ENCODE measurements at regions not wholly inside any gene's neighbourhood (a gene's known extent, or its start where the extent isn't known, plus 50 kb on each side); places are given as distances from the start of the nearest gene placed in this dataset.
"Not testable (repeated sequence)": the region's sequence is repeated elsewhere in the genome, so short reads cannot be mapped to it uniquely, and the experiment has no call there.

DNA sequence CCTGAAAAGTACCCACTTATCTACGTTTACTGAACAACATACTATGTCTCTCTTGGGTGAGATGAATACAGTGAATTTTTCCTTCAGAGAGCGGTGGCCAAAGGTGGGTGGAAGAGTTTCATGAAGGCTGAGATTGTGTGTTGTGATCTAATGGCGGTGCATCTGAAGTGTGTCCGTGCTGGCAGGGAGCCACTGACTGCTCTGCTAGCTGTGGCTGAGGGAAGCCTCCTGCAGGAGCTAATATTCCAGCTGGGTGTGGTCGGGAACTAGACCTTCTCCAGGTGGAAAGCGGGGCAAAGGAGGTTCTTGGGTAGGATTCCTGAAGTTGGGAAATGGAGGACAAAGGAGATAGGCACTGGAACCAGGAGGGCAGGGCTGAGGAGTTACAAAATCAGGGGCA is 69.2 kb upstream of the GRB10 start:
- Mint-ChIP-seq H3K27ac (no peak overlapping the region), H3K4me3 (no peak overlapping the region), H3K27me3 (ENCODE audit: low read depth, poor library complexity) (peaks cover 6% of the 10 kb centered on the region), H3K9me3 (no peaks in the 10 kb centered on the region), H3K4me1 (no peaks in the 10 kb centered on the region), H3K36me3 (ENCODE audit: low read depth) (no peaks in the 10 kb centered on the region)
- TF ChIP-seq, protein P1, sequence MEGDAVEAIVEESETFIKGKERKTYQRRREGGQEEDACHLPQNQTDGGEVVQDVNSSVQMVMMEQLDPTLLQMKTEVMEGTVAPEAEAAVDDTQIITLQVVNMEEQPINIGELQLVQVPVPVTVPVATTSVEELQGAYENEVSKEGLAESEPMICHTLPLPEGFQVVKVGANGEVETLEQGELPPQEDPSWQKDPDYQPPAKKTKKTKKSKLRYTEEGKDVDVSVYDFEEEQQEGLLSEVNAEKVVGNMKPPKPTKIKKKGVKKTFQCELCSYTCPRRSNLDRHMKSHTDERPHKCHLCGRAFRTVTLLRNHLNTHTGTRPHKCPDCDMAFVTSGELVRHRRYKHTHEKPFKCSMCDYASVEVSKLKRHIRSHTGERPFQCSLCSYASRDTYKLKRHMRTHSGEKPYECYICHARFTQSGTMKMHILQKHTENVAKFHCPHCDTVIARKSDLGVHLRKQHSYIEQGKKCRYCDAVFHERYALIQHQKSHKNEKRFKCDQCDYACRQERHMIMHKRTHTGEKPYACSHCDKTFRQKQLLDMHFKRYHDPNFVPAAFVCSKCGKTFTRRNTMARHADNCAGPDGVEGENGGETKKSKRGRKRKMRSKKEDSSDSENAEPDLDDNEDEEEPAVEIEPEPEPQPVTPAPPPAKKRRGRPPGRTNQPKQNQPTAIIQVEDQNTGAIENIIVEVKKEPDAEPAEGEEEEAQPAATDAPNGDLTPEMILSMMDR (IDR thresholded peaks at IDR 0.05) = no peak
- no peak for DNase-seq

DNA sequence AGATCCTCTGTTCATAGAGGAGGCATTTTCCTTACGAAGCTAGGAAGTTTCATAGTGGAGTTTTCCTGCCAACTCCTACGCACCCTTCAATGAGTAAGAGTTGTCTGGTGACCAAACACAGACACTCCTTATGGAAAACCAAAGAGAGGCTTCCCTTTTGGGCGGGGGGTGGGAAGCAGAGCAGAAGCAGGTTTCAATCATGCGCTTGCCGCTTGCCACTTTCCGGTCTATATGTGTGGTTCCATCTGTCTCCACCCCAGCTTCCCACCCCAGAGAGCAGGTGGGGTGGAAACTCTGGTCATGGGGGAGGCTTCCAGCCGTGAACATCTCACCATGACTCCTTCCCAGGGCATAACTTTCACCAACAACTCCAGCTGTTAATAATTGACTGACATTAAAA is 68.8 kb upstream of the GRB10 start:
- H3K36me3 Mint-ChIP-seq (ENCODE audit: low read depth) = no peaks in the 10 kb centered on the region
- no peaks in the 10 kb centered on the region for H3K9me3 Mint-ChIP-seq
- no peaks in the 10 kb centered on the region for H3K4me1 Mint-ChIP-seq
- DNase-seq = no peak
- TF ChIP-seq, protein P1 (IDR thresholded peaks at IDR 0.05) = no peak
- H3K27ac Mint-ChIP-seq = no peak overlapping the region
- peaks cover 6% of the 10 kb centered on the region for H3K27me3 Mint-ChIP-seq (ENCODE audit: low read depth, poor library complexity)
- H3K4me3 Mint-ChIP-seq = no peak overlapping the region

DNA sequence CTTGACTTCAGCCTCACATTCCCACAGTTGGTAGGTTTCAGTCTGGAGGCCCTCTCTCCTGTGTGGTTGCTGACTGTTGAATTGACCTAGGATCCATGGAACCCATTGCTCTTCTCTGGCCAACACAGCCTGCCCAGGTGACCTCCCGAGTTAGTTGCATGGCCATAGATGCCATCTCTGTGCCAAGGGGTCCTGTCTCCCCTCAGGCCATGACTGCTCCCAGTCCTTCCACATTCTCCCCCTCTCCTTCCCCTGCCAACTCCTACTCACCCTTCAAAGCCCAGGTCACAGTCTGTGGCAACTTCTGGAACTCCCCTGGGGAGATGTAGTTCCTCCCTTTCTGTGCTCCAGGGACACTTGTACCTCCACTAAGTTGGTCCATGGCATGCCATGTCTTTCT is 67.3 kb upstream of the GRB10 start:
- Mint-ChIP-seq H3K4me3 (no peak overlapping the region), H3K27me3 (ENCODE audit: low read depth, poor library complexity) (peaks cover 6% of the 10 kb centered on the region), H3K4me1 (no peaks in the 10 kb centered on the region), H3K9me3 (peaks cover 12% of the 10 kb centered on the region), H3K36me3 (ENCODE audit: low read depth) (no peaks in the 10 kb centered on the region), H3K27ac (no peak overlapping the region)
- DNase-seq = no peak
- TF ChIP-seq, protein P1 (IDR thresholded peaks at IDR 0.05) = no peak

DNA sequence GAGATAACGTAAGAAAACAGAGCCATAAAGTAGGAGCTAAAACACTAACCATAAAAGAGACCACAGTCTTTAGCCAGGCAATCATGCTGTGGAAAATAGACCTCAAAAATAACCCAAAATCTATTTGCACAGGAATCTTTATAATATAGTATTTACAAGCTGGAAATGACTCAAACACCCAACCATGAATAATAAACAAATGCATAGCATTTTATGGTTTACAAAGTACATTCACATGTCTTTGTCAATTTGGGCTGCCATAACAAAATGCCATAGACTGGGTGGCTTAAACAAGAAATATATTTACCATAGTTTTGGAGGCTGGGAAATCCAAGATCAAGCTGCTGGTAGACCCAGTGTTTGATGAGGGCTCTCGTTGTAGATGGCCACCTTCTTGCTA is 65.5 kb upstream of the GRB10 start:
- Mint-ChIP-seq H3K4me1 (no peaks in the 10 kb centered on the region), H3K4me3 (no peak overlapping the region), H3K36me3 (ENCODE audit: low read depth) (no peaks in the 10 kb centered on the region), H3K27ac (no peak overlapping the region), H3K9me3 (peaks cover 20% of the 10 kb centered on the region), H3K27me3 (ENCODE audit: low read depth, poor library complexity) (peaks cover 9% of the 10 kb centered on the region)
- TF ChIP-seq, protein P1 (IDR thresholded peaks at IDR 0.05) = no peak
- no peak for DNase-seq

DNA sequence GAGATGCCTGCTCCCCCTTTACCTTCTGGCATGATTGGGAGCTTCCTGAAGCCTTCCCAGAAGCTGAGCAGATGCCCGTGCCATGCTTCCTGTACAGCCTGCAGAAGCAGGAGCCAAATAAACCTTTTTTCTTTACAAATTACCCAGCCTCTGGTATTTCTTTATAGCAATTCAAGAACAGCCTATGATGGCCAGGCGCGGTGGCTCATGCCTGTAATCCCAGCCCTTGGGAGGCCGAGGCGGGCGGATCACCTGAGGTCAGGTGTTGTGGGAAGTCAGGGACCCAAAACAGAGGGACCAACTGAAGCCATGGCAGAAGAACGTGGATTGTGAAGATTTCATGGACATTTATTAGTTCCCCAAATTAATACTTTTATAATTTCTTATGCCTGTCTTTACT is 62.2 kb upstream of the GRB10 start:
- DNase-seq; H3K27ac Mint-ChIP-seq; H3K4me1 Mint-ChIP-seq; H3K4me3 Mint-ChIP-seq; H3K36me3 Mint-ChIP-seq (ENCODE audit: low read depth): not testable (repeated sequence)
- Mint-ChIP-seq H3K9me3 (peaks cover 20% of the 10 kb centered on the region), H3K27me3 (ENCODE audit: low read depth, poor library complexity) (peaks cover 12% of the 10 kb centered on the region)

DNA sequence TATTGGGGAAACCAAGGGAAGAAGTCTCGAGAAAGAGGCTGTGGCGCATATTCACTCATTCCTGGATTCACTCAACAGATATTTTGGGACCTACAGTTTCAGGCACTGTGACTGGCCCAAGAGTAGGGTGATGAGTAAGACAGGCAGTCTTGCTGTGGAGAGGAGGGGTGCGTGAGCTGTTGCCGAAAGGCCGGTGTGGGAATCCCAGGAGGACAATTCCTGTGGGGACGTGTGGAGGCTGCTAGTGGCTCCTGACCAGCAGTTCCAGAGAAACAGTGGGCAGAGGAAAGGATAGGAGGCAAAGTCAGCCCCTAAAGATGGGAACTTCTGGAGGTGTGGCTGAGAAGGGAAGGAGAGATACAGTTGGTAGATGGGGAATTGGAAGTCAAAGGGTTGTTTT is 59.3 kb upstream of the GRB10 start:
- Mint-ChIP-seq H3K36me3 (ENCODE audit: low read depth) (no peaks in the 10 kb centered on the region), H3K4me1 (peaks cover 15% of the 10 kb centered on the region), H3K4me3 (no peak overlapping the region), H3K27ac (no peak overlapping the region), H3K27me3 (ENCODE audit: low read depth, poor library complexity) (peaks cover 6% of the 10 kb centered on the region), H3K9me3 (peaks cover 20% of the 10 kb centered on the region)
- DNase-seq = no peak
- TF ChIP-seq, protein P1 (IDR thresholded peaks at IDR 0.05) = no peak

Measured in nephron progenitor cell (in vitro differentiated cells).